GM23338 (cell line): ENCODE measurements at regions not wholly inside any gene's neighbourhood (a gene's known extent, or its start where the extent isn't known, plus 50 kb on each side); places are given as distances from the start of the nearest gene placed in this dataset.

Experiments
- ATAC-seq: fragments of 200-7000 bp; cut with Tn5 transposase; 3 replicates; pipeline ENCODE4 v1.9.1; 2020
- DNase-seq: peaks from one replicate; pipeline ENCODE4 v3.0.0-alpha.2; 2015; ENCODE audit warnings: low spot score
- H2AFZ ChIP-seq: fragments of 200-600 bp; sonication (generic); 2 replicates; pipeline ENCODE4 v1.8.0; 2016; ENCODE audit warnings: antibody characterized with exemption, mild to moderate bottlenecking, moderate library complexity
- H3F3A ChIP-seq: fragments of 200-600 bp; sonication (generic); replicated peaks from 2 replicates; pipeline ENCODE4 v1.8.0; 2017; ENCODE audit warnings: antibody characterized with exemption, mixed run types, low read depth
- H3K27ac ChIP-seq: fragments of 200-600 bp; sonication (generic); 2 replicates; pipeline ENCODE4 v1.6.1; 2016; ENCODE audit warnings: low read depth
- H3K27me3 ChIP-seq: fragments of 200-600 bp; sonication (generic); 2 replicates; pipeline ENCODE4 v1.8.0; 2016; ENCODE audit warnings: mild to moderate bottlenecking, mixed run types, moderate library complexity; ENCODE audit not compliant: insufficient read depth
- H3K36me3 ChIP-seq: fragments of 200-600 bp; sonication (generic); 2 replicates; pipeline ENCODE4 v1.8.0; 2016; ENCODE audit warnings: mild to moderate bottlenecking; ENCODE audit not compliant: insufficient read depth
- H3K4me1 ChIP-seq: fragments of 200-600 bp; sonication (generic); 2 replicates; pipeline ENCODE4 v1.8.0; 2016; ENCODE audit warnings: mild to moderate bottlenecking, moderate library complexity; ENCODE audit not compliant: insufficient read depth
- H3K4me2 ChIP-seq: fragments of 200-600 bp; sonication (generic); 2 replicates; pipeline ENCODE4 v1.7.1; 2017; ENCODE audit warnings: mixed run types
- H3K4me3 ChIP-seq: fragments of 200-600 bp; sonication (generic); 2 replicates; pipeline ENCODE4 v1.6.1; 2016; ENCODE audit warnings: mixed run types
- H3K79me2 ChIP-seq: fragments of 200-600 bp; sonication (generic); replicated peaks from 2 replicates; pipeline ENCODE4 v1.8.0; 2017; ENCODE audit warnings: mild to moderate bottlenecking; ENCODE audit not compliant: insufficient read depth
- H3K9me2 ChIP-seq: fragments of 200-600 bp; sonication (generic); 2 replicates; pipeline ENCODE4 v1.8.0; 2017; ENCODE audit not compliant: insufficient read depth
- H4K20me1 ChIP-seq: fragments of 200-600 bp; sonication (generic); replicated peaks from 2 replicates; pipeline ENCODE4 v1.8.0; 2017; ENCODE audit warnings: mild to moderate bottlenecking; ENCODE audit not compliant: insufficient read depth
- H3K27ac Mint-ChIP-seq: 2 replicates; pipeline ENCODE4 v1.8.0; 2020; ENCODE audit warnings: inconsistent platforms, mild to moderate bottlenecking, moderate library complexity, mixed read lengths
- H3K27me3 Mint-ChIP-seq: 3 replicates; pipeline ENCODE4 v1.8.0; 2022; ENCODE audit warnings: low read depth, mild to moderate bottlenecking, moderate library complexity, mixed read lengths, inconsistent platforms; ENCODE audit not compliant: insufficient read depth, poor library complexity
- H3K36me3 Mint-ChIP-seq: 3 replicates; pipeline ENCODE4 v1.8.0; 2021; ENCODE audit warnings: low read depth, mild to moderate bottlenecking, inconsistent platforms, moderate library complexity, mixed read lengths
- H3K4me1 Mint-ChIP-seq: 3 replicates; pipeline ENCODE4 v1.8.0; 2020; ENCODE audit warnings: mild to moderate bottlenecking, inconsistent platforms, mixed read lengths
- H3K4me3 Mint-ChIP-seq: 3 replicates; pipeline ENCODE4 v1.8.0; 2021; ENCODE audit warnings: moderate library complexity, mild to moderate bottlenecking, inconsistent platforms, mixed read lengths
- H3K9me3 Mint-ChIP-seq: 3 replicates; pipeline ENCODE4 v1.8.0; 2020; ENCODE audit warnings: moderate library complexity, mild to moderate bottlenecking, inconsistent platforms, mixed read lengths
- CREB1 ChIP-seq: fragments of 250-450 bp; sonication (Bioruptor Pico); IDR thresholded peaks from 2 replicates; pipeline ENCODE4 v1.5.0; 2020; ENCODE audit warnings: low read depth, mild to moderate bottlenecking, moderate library complexity
- CTCF ChIP-seq, 2 experiments: fragments of 200-600 bp in 1 of 2; sonication (generic) in 1 of 2; conservative IDR thresholded peaks; 2 replicates each; pipeline versions ENCODE4 v1.5.1 to v1.6.1; 2016 to 2017; ENCODE audit warnings: antibody characterized with exemption in 2 of 2, low read depth in 2 of 2, mild to moderate bottlenecking in 2 of 2, moderate library complexity in 1 of 2
- EZH2 ChIP-seq: fragments of 200-600 bp; sonication (generic); IDR thresholded peaks from one replicate; pipeline ENCODE4 v1.8.0; 2017; ENCODE audit warnings: antibody characterized with exemption, mild to moderate bottlenecking, low read depth; ENCODE audit not compliant: unreplicated experiment
- EZH2phosphoT487 ChIP-seq: fragments of 200-600 bp; sonication (generic); IDR thresholded peaks from one replicate; pipeline ENCODE4 v1.8.1; 2018; ENCODE audit warnings: antibody characterized with exemption; ENCODE audit not compliant: unreplicated experiment
- JUNB ChIP-seq: IDR thresholded peaks from one replicate; pipeline ENCODE4 v1.6.1; 2016; ENCODE audit warnings: antibody characterized with exemption; ENCODE audit not compliant: unreplicated experiment
- NANOG ChIP-seq: IDR thresholded peaks from 2 replicates; pipeline ENCODE4 v1.6.1; 2016; ENCODE audit warnings: antibody characterized with exemption, borderline replicate concordance
- POLR2AphosphoS5 ChIP-seq: IDR thresholded peaks from 2 replicates; pipeline ENCODE4 v1.6.1; 2016; ENCODE audit warnings: antibody characterized with exemption, low read depth
- REST ChIP-seq: IDR thresholded peaks from one replicate; pipeline ENCODE4 v1.6.1; 2018; ENCODE audit warnings: antibody characterized with exemption; ENCODE audit not compliant: unreplicated experiment
- STAT1 ChIP-seq: IDR thresholded peaks from one replicate; pipeline ENCODE4 v1.6.1; 2016; ENCODE audit warnings: antibody characterized with exemption; ENCODE audit not compliant: unreplicated experiment
- ZNF114 ChIP-seq: fragments of 250-450 bp; sonication (Bioruptor Pico); IDR thresholded peaks from 2 replicates; pipeline ENCODE4 v1.5.0; 2020; ENCODE audit warnings: mild to moderate bottlenecking, moderate library complexity
- ZNF331 ChIP-seq: fragments of 250-450 bp; sonication (Bioruptor Pico); IDR thresholded peaks from 2 replicates; pipeline ENCODE4 v1.5.0; 2020; ENCODE audit warnings: low read depth, mild to moderate bottlenecking, moderate library complexity
- TF ChIP-seq, protein P1 (sequence below): IDR thresholded peaks from 2 replicates; pipeline ENCODE4 v1.6.1; 2016; ENCODE audit warnings: antibody characterized with exemption
- TF ChIP-seq, protein P2 (sequence below): fragments of 250-450 bp; sonication (Bioruptor Pico); IDR thresholded peaks from 2 replicates; pipeline ENCODE4 v1.5.0; 2020; ENCODE audit warnings: mild to moderate bottlenecking, moderate library complexity

- H3K27me3 ChIP-seq = no peaks in the 10 kb centered on the region
- DNase-seq = no peak
- no peak for ATAC-seq
Measured at GRCh38 chr12:113565368-113565767, 93.7 kb upstream of the LHX5 start.

More at GRCh38 chr12:113565368-113565767, 93.7 kb upstream of the LHX5 start:
- Mint-ChIP-seq H3K4me3 (no peak overlapping the region; the same call in 2 of the 3 replicates), H3K27ac (no peak overlapping the region), H3K4me1 (peaks cover 8% of the 10 kb centered on the region; the same call in 2 of the 3 replicates), H3K9me3 (no peaks in the 10 kb centered on the region; the same call in 2 of the 3 replicates), H3K36me3 (no peaks in the 10 kb centered on the region), H3K27me3 (peaks cover 9% of the 10 kb centered on the region)
- no peak overlapping the region for H3K4me2 ChIP-seq
- H3K27ac ChIP-seq = no peak overlapping the region
- H3K36me3 ChIP-seq = no peaks in the 10 kb centered on the region
- peaks cover 7% of the 10 kb centered on the region for H3K4me1 ChIP-seq
- H2AFZ ChIP-seq = peak overlapping the region; percentile 59
- H3K79me2 ChIP-seq = no peaks in the 10 kb centered on the region
- H4K20me1 ChIP-seq = no peaks in the 10 kb centered on the region
- no peaks in the 10 kb centered on the region for H3F3A ChIP-seq
- H3K9me2 ChIP-seq = 0 out of 2 replicates have a peak, but pooled peaks cover 5% of the 10 kb centered on the region
- no peak overlapping the region for H3K4me3 ChIP-seq
- TF ChIP-seq EZH2 (no peak), NANOG (no peak), STAT1 (no peak), ZNF331 (CRISPR knock-in tag) (no peak), CTCF (conservative IDR thresholded peaks at IDR 0.05; ENCODE audit: low read depth in 2 of 2) (no peak), CREB1 (no peak), REST (no peak), JUNB (no peak), ZNF114 (CRISPR knock-in tag) (no peak), EZH2phosphoT487 (no peak), POLR2AphosphoS5 (no peak)
- TF ChIP-seq, protein P1, sequence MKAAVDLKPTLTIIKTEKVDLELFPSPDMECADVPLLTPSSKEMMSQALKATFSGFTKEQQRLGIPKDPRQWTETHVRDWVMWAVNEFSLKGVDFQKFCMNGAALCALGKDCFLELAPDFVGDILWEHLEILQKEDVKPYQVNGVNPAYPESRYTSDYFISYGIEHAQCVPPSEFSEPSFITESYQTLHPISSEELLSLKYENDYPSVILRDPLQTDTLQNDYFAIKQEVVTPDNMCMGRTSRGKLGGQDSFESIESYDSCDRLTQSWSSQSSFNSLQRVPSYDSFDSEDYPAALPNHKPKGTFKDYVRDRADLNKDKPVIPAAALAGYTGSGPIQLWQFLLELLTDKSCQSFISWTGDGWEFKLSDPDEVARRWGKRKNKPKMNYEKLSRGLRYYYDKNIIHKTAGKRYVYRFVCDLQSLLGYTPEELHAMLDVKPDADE = no peak
- TF ChIP-seq, protein P2, sequence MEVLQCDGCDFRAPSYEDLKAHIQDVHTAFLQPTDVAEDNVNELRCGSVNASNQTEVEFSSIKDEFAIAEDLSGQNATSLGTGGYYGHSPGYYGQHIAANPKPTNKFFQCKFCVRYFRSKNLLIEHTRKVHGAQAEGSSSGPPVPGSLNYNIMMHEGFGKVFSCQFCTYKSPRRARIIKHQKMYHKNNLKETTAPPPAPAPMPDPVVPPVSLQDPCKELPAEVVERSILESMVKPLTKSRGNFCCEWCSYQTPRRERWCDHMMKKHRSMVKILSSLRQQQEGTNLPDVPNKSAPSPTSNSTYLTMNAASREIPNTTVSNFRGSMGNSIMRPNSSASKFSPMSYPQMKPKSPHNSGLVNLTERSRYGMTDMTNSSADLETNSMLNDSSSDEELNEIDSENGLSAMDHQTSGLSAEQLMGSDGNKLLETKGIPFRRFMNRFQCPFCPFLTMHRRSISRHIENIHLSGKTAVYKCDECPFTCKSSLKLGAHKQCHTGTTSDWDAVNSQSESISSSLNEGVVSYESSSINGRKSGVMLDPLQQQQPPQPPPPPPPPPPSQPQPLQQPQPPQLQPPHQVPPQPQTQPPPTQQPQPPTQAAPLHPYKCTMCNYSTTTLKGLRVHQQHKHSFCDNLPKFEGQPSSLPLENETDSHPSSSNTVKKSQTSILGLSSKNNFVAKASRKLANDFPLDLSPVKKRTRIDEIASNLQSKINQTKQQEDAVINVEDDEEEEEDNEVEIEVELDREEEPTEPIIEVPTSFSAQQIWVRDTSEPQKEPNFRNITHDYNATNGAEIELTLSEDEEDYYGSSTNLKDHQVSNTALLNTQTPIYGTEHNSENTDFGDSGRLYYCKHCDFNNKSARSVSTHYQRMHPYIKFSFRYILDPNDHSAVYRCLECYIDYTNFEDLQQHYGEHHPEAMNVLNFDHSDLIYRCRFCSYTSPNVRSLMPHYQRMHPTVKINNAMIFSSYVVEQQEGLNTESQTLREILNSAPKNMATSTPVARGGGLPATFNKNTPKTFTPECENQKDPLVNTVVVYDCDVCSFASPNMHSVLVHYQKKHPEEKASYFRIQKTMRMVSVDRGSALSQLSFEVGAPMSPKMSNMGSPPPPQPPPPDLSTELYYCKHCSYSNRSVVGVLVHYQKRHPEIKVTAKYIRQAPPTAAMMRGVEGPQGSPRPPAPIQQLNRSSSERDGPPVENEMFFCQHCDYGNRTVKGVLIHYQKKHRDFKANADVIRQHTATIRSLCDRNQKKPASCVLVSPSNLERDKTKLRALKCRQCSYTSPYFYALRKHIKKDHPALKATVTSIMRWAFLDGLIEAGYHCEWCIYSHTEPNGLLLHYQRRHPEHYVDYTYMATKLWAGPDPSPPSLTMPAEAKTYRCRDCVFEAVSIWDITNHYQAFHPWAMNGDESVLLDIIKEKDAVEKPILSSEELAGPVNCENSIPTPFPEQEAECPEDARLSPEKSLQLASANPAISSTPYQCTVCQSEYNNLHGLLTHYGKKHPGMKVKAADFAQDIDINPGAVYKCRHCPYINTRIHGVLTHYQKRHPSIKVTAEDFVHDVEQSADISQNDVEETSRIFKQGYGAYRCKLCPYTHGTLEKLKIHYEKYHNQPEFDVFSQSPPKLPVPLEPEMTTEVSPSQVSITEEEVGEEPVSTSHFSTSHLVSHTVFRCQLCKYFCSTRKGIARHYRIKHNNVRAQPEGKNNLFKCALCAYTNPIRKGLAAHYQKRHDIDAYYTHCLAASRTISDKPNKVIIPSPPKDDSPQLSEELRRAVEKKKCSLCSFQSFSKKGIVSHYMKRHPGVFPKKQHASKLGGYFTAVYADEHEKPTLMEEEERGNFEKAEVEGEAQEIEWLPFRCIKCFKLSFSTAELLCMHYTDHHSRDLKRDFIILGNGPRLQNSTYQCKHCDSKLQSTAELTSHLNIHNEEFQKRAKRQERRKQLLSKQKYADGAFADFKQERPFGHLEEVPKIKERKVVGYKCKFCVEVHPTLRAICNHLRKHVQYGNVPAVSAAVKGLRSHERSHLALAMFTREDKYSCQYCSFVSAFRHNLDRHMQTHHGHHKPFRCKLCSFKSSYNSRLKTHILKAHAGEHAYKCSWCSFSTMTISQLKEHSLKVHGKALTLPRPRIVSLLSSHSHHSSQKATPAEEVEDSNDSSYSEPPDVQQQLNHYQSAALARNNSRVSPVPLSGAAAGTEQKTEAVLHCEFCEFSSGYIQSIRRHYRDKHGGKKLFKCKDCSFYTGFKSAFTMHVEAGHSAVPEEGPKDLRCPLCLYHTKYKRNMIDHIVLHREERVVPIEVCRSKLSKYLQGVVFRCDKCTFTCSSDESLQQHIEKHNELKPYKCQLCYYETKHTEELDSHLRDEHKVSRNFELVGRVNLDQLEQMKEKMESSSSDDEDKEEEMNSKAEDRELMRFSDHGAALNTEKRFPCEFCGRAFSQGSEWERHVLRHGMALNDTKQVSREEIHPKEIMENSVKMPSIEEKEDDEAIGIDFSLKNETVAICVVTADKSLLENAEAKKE (CRISPR knock-in tag) = no peak
